ENCODE measurements at regions not wholly inside any gene's neighbourhood (a gene's known extent, or its start where the extent isn't known, plus 50 kb on each side); places are given as distances from the start of the nearest gene placed in this dataset.

DNA sequence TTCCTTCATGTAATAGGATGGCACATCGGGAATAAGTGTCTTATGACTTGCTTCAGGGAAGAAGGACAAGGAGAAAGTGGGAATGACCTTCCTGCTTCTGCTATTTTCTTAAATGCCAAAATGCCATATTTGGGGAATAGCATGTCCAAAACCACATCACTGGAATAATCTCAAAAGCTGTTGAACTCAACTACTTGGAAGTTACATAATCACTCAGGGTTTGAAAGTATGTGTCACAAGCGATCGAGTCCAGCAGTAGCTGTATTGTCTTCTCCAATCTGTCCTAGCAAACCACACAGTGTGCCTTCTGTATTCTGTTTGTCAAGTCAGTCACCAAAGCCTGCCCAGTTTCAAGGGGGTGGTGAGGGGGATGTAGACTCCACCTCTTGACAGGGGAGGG, 58.3 kb upstream of the GADL1 start:
- no peak overlapping the region for H3K27ac Mint-ChIP-seq (ENCODE audit: unreplicated experiment)
- H3K4me3 ChIP-seq (ENCODE audit: insufficient read depth, low read depth, low read length), result no peak overlapping the region
- FAIRE-seq, result no peak
- no peaks in the 10 kb centered on the region for H3K4me1 ChIP-seq (ENCODE audit: insufficient read depth, low read length)
- H3K27me3 ChIP-seq (ENCODE audit: insufficient read depth, low read length), result no peaks in the 10 kb centered on the region
- TF ChIP-seq, protein P1, sequence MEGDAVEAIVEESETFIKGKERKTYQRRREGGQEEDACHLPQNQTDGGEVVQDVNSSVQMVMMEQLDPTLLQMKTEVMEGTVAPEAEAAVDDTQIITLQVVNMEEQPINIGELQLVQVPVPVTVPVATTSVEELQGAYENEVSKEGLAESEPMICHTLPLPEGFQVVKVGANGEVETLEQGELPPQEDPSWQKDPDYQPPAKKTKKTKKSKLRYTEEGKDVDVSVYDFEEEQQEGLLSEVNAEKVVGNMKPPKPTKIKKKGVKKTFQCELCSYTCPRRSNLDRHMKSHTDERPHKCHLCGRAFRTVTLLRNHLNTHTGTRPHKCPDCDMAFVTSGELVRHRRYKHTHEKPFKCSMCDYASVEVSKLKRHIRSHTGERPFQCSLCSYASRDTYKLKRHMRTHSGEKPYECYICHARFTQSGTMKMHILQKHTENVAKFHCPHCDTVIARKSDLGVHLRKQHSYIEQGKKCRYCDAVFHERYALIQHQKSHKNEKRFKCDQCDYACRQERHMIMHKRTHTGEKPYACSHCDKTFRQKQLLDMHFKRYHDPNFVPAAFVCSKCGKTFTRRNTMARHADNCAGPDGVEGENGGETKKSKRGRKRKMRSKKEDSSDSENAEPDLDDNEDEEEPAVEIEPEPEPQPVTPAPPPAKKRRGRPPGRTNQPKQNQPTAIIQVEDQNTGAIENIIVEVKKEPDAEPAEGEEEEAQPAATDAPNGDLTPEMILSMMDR (IDR thresholded peaks at IDR 0.05; ENCODE audit: insufficient read depth, low read depth, low read length), result no peak
- no peak for TF ChIP-seq EZH2 (IDR thresholded peaks at IDR 0.05; ENCODE audit: insufficient read depth, low read length)
- H4K20me1 ChIP-seq (ENCODE audit: insufficient read depth, low read length), result no peaks in the 10 kb centered on the region
- H3K27ac ChIP-seq (ENCODE audit: low read depth, low read length), result no peak overlapping the region
- no peaks in the 10 kb centered on the region for H3K36me3 Mint-ChIP-seq (ENCODE audit: low read depth, unreplicated experiment)
- H3K27me3 Mint-ChIP-seq (ENCODE audit: low read depth, unreplicated experiment), result no peaks in the 10 kb centered on the region
- DNase-seq (ENCODE audit: low read depth), result peak; percentile 58
- H2AFZ ChIP-seq (ENCODE audit: low read depth, low read length), result no peak overlapping the region
- H3K4me1 Mint-ChIP-seq (ENCODE audit: low read depth, unreplicated experiment), result peaks cover 12% of the 10 kb centered on the region
- no peaks in the 10 kb centered on the region for H3K36me3 ChIP-seq (ENCODE audit: insufficient read depth, low read length)
- peaks cover 3% of the 10 kb centered on the region for H3K9me3 Mint-ChIP-seq (ENCODE audit: unreplicated experiment)
- H3K79me2 ChIP-seq (ENCODE audit: insufficient read depth, low read length), result no peaks in the 10 kb centered on the region
- no peak overlapping the region for H3K9ac ChIP-seq (ENCODE audit: low read length)
- H3K4me2 ChIP-seq (ENCODE audit: low read length), result no peak overlapping the region
- no peak overlapping the region for H3K4me3 Mint-ChIP-seq (ENCODE audit: unreplicated experiment)
- H3K9me3 ChIP-seq (ENCODE audit: insufficient read depth, low read depth, low read length), result no peaks in the 10 kb centered on the region

DNA sequence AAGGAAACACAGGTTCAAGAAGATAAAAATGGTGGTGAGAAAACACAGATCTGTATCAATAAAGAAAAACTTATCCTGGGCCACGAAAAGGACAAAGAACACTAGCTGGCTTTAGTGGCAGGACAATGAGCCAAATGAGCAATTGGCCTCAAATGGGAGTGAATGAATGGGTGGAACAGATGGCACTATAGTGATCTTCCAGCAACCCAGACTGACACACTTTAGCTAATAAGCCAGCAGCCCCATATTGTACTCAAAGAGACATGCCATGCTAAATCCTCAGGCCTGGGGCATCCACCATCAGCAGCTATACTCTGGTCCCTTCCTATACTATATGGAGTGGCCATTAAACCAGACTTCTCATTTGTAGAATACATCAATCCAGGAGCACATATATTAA, 60.0 kb upstream of the GADL1 start:
- Mint-ChIP-seq H3K4me1 (ENCODE audit: low read depth, unreplicated experiment) (peaks cover 12% of the 10 kb centered on the region), H3K4me3 (ENCODE audit: unreplicated experiment) (no peak overlapping the region), H3K27me3 (ENCODE audit: low read depth, unreplicated experiment) (no peaks in the 10 kb centered on the region), H3K36me3 (ENCODE audit: low read depth, unreplicated experiment) (no peaks in the 10 kb centered on the region), H3K27ac (ENCODE audit: unreplicated experiment) (no peak overlapping the region), H3K9me3 (ENCODE audit: unreplicated experiment) (peaks cover 9% of the 10 kb centered on the region)
- Histone ChIP-seq H3K36me3 (ENCODE audit: insufficient read depth, low read length) (no peaks in the 10 kb centered on the region), H3K79me2 (ENCODE audit: insufficient read depth, low read length) (no peaks in the 10 kb centered on the region), H3K4me3 (ENCODE audit: insufficient read depth, low read depth, low read length) (no peak overlapping the region), H3K27ac (ENCODE audit: low read depth, low read length) (no peak overlapping the region), H3K4me2 (ENCODE audit: low read length) (no peak overlapping the region), H3K4me1 (ENCODE audit: insufficient read depth, low read length) (no peaks in the 10 kb centered on the region), H2AFZ (ENCODE audit: low read depth, low read length) (no peak overlapping the region), H3K9me3 (ENCODE audit: insufficient read depth, low read depth, low read length) (no peaks in the 10 kb centered on the region), H4K20me1 (ENCODE audit: insufficient read depth, low read length) (no peaks in the 10 kb centered on the region), H3K27me3 (ENCODE audit: insufficient read depth, low read length) (no peaks in the 10 kb centered on the region), H3K9ac (ENCODE audit: low read length) (no peak overlapping the region)
- DNase-seq (ENCODE audit: low read depth), result no peak
- no peak for FAIRE-seq
- TF ChIP-seq, protein P1 (IDR thresholded peaks at IDR 0.05; ENCODE audit: insufficient read depth, low read depth, low read length), result no peak
- no peak for TF ChIP-seq EZH2 (IDR thresholded peaks at IDR 0.05; ENCODE audit: insufficient read depth, low read length)

DNA sequence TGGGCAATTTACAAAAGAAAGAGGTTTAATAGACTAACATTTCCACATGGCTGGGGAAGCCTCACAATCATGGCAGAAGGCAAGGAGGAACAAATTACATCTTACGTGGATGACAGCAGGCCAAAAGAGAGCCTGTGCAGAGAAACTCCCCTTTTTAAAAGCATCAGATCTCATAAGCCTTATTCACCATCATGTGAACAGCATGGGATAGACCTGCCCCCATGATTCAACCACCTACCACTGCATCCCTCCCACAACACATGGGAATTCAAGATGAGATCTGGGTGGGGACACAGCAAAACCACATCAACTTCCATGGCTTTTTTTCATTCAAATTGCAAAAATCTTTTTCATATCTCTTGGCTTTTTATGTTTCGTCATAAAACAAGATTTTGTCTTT, 67.6 kb upstream of the GADL1 start:
- Mint-ChIP-seq H3K36me3 (ENCODE audit: low read depth, unreplicated experiment) (no peaks in the 10 kb centered on the region), H3K4me3 (ENCODE audit: unreplicated experiment) (no peak overlapping the region), H3K27ac (ENCODE audit: unreplicated experiment) (no peak overlapping the region), H3K9me3 (ENCODE audit: unreplicated experiment) (peaks cover 15% of the 10 kb centered on the region), H3K27me3 (ENCODE audit: low read depth, unreplicated experiment) (peaks cover 3% of the 10 kb centered on the region), H3K4me1 (ENCODE audit: low read depth, unreplicated experiment) (peaks cover 4% of the 10 kb centered on the region)
- Histone ChIP-seq H3K36me3 (ENCODE audit: insufficient read depth, low read length) (no peaks in the 10 kb centered on the region), H4K20me1 (ENCODE audit: insufficient read depth, low read length) (no peaks in the 10 kb centered on the region), H3K9me3 (ENCODE audit: insufficient read depth, low read depth, low read length) (no peaks in the 10 kb centered on the region), H3K9ac (ENCODE audit: low read length) (no peak overlapping the region), H3K4me2 (ENCODE audit: low read length) (no peak overlapping the region), H3K27me3 (ENCODE audit: insufficient read depth, low read length) (no peaks in the 10 kb centered on the region), H3K4me1 (ENCODE audit: insufficient read depth, low read length) (no peaks in the 10 kb centered on the region), H3K79me2 (ENCODE audit: insufficient read depth, low read length) (no peaks in the 10 kb centered on the region), H3K27ac (ENCODE audit: low read depth, low read length) (no peak overlapping the region), H2AFZ (ENCODE audit: low read depth, low read length) (no peak overlapping the region), H3K4me3 (ENCODE audit: insufficient read depth, low read depth, low read length) (no peak overlapping the region)
- DNase-seq (ENCODE audit: low read depth) (no peak), FAIRE-seq (no peak)
- TF ChIP-seq EZH2 (IDR thresholded peaks at IDR 0.05; ENCODE audit: insufficient read depth, low read length), result no peak
- TF ChIP-seq, protein P1 (IDR thresholded peaks at IDR 0.05; ENCODE audit: insufficient read depth, low read depth, low read length), result no peak
